ENCODE measurements at regions not wholly inside any gene's neighbourhood (a gene's known extent, or its start where the extent isn't known, plus 50 kb on each side); places are given as distances from the start of the nearest gene placed in this dataset.

GRCh38 chr14:100438678-100439592, 115.8 kb downstream of the SLC25A47 start:
- DNase-seq (ENCODE audit: low read depth): peak; percentile 45

GRCh38 chr14:100439781-100440180, 116.6 kb downstream of the SLC25A47 start:
- DNase-seq (ENCODE audit: low read depth): no peak

GRCh38 chr14:100440207-100440631, 117.1 kb downstream of the SLC25A47 start:
- no peak for DNase-seq (ENCODE audit: low read depth)

GRCh38 chr14:100440758-100441203, 117.6 kb downstream of the SLC25A47 start:
- no peak for DNase-seq (ENCODE audit: low read depth)

- DNase-seq (ENCODE audit: low read depth): no peak
Observed at GRCh38 chr14:100441271-100441947, 118.3 kb downstream of the SLC25A47 start.

GRCh38 chr14:100442036-100442435, 118.9 kb downstream of the SLC25A47 start:
- DNase-seq (ENCODE audit: low read depth): no peak

- DNase-seq (ENCODE audit: low read depth): no peak
Observed at GRCh38 chr14:100442498-100443490, 119.7 kb downstream of the SLC25A47 start.

GRCh38 chr14:100443603-100444002, 120.5 kb downstream of the SLC25A47 start:
- DNase-seq (ENCODE audit: low read depth): no peak

GRCh38 chr14:100445436-100446088, 122.4 kb downstream of the SLC25A47 start:
- DNase-seq (ENCODE audit: low read depth): no peak

- DNase-seq (ENCODE audit: low read depth): no peak
Observed at GRCh38 chr14:100446572-100446971, 123.4 kb downstream of the SLC25A47 start.

GRCh38 chr14:100448376-100448775, 125.2 kb downstream of the SLC25A47 start:
- DNase-seq (ENCODE audit: low read depth): no peak

GRCh38 chr14:100449225-100449987, 126.3 kb downstream of the SLC25A47 start:
- DNase-seq (ENCODE audit: low read depth): no peak

GRCh38 chr14:100450049-100450448, 126.9 kb downstream of the SLC25A47 start:
- DNase-seq (ENCODE audit: low read depth): no peak

- no peak for DNase-seq (ENCODE audit: low read depth)
Observed at GRCh38 chr14:100450736-100451135, 127.6 kb downstream of the SLC25A47 start.

- no peak for DNase-seq (ENCODE audit: low read depth)
Observed at GRCh38 chr14:100451264-100451663, 128.1 kb downstream of the SLC25A47 start.

GRCh38 chr14:100453930-100454329, 130.8 kb downstream of the SLC25A47 start:
- no peak for DNase-seq (ENCODE audit: low read depth)

- no peak for DNase-seq (ENCODE audit: low read depth)
Observed at GRCh38 chr14:100454437-100454836, 131.3 kb downstream of the SLC25A47 start.

GRCh38 chr14:100463937-100464336, 123.3 kb downstream of the BEGAIN start:
- no peak for DNase-seq (ENCODE audit: low read depth)

GRCh38 chr14:100466111-100466856, 120.9 kb downstream of the BEGAIN start:
- DNase-seq (ENCODE audit: low read depth): no peak
